HG02970 (cell line): ENCODE measurements at regions not wholly inside any gene's neighbourhood (a gene's known extent, or its start where the extent isn't known, plus 50 kb on each side); places are given as distances from the start of the nearest gene placed in this dataset.
"Not testable (repeated sequence)": the region's sequence is repeated elsewhere in the genome, so short reads cannot be mapped to it uniquely, and the experiment has no call there.

Experiments used
- ATAC-seq: cut with Tn5 transposase; IDR thresholded peaks from one replicate; pipeline ENCODE4 v1.9.1; 2021; ENCODE audit warnings: mild to moderate bottlenecking, moderate library complexity, moderate number of reproducible peaks; ENCODE audit not compliant: unreplicated experiment, low FRiP score

DNA sequence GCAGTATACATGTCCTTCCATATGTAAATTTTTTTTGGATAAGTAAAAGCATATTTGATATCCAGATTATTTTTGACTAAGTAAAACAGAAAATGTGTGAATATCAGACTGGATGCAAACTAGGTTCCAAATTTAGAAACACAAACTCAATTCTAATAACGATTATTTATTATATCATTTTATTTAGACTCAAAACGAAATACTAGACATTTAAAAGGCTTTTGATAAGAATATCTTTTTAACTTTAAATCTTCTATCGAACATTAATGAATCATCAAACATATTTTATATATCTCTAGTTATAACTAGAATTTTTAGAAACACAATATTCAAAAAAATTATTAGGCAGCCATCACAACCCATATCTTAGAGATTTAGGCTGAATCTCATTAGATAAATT lies 195.2 kb upstream of the KCND2 start:
- no peak for ATAC-seq

DNA sequence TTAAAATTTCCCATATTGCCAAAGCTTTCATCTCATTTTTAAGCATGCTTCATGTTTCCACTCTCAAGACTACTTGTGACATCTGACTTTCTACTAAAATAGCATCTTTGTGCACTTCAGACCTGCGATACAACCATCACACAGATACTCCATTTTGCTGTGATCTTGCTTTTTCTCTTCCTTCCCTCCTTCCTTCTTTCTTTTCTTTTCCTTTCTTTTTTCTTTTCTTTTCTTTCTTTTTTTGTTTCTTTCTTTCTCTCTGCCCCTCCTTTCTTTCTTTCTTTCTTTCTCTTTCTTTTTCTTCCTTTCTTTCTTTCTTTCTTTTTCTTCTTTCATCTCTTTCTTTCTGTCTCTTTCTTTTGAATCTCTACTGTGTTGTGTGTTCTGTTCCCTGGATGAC lies 194.0 kb upstream of the KCND2 start:
- no peak for ATAC-seq

GRCh38 chr7:120079704-120080103 lies 193.3 kb upstream of the KCND2 start:
- ATAC-seq: no peak

DNA sequence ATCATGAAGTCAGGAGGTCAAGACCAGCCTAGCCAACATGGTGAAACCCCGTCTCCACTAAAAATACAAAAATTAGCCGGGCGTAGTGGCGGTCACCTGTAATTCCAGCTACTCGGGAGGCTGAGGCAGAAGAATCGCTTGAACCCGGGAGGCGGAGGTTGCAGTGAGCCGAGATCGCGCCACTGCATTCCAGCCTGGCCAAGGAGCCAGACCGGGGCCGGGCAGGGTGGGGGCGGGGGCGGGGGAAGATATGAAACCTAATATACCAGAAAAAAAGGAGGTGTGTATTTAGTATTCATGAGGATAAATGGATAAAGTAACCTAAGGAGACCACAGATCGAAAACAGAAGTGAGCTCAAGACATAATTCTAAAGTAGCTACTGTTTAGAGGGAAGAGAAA lies 186.5 kb upstream of the KCND2 start:
- not testable (repeated sequence) for ATAC-seq

GRCh38 chr7:120089968-120090367 lies 183.0 kb upstream of the KCND2 start:
- ATAC-seq: no peak

DNA sequence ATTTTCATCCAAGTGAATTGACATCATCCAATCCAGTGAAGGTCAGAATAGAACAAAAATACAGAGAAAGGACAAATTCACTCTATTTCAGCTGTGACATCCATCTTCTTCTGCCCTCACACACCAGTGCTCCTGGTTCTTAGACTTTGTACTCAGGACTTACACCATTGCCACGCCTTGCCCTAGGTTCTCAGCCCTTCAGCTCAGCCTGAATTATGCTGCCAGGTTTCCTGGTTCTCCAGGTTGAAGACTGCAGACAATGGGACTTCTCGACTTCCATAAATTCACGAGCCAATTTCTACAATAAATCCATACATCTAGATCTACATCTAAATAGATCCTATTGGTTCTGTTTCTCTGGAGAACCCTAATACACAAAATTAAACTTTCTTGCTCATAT lies 181.2 kb upstream of the KCND2 start:
- no peak for ATAC-seq

- ATAC-seq: no peak
These were observed 176.0 kb upstream of the KCND2 start for GRCh38 chr7:120097020-120097419.

GRCh38 chr7:120097774-120098173 lies 175.2 kb upstream of the KCND2 start:
- ATAC-seq: no peak

DNA sequence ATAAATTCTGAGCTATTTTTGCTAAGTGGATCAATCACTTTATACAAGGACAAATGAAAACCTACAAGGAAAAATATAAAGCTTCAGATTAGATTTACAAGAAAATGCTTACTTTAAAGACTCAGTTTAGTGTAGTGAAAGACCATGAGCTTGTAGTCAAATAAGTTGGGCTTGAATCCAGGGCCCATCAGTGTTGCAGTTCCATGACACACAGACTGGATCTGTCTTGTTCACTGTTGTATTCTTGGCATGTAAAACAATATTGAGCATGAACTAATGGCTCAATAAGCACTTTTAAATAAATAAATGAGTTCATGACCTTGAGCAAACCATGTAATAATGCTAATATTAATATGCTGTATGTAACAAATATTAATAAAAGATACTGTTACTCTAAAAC lies 164.6 kb upstream of the KCND2 start:
- ATAC-seq: no peak

DNA sequence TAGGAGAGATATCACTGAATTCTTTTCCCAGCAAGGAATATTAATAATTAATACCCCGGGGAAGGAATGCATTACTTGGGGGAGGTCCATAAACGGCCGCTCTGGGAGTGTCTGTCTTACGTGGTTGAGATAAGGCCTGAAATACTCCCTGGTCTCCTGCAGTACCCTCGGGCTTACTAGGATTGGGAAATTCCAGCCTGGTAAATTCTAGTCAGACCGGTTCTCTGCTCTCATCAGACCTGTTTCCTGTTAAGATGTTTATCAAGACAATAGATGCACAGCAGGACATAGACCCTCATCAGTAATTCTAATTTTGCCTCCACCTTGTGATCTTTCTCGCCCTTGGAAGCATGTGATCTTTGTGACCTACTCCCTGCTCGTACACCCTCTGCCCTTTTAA lies 162.8 kb upstream of the KCND2 start:
- ATAC-seq: no peak

- ATAC-seq: no peak
These were observed 158.3 kb upstream of the KCND2 start for GRCh38 chr7:120114626-120115025.

GRCh38 chr7:120123528-120123927 lies 149.4 kb upstream of the KCND2 start:
- ATAC-seq: no peak

- no peak for ATAC-seq
These were observed 141.7 kb upstream of the KCND2 start for GRCh38 chr7:120131096-120131839.

- ATAC-seq: no peak
These were observed 134.5 kb upstream of the KCND2 start for GRCh38 chr7:120138497-120138896.

DNA sequence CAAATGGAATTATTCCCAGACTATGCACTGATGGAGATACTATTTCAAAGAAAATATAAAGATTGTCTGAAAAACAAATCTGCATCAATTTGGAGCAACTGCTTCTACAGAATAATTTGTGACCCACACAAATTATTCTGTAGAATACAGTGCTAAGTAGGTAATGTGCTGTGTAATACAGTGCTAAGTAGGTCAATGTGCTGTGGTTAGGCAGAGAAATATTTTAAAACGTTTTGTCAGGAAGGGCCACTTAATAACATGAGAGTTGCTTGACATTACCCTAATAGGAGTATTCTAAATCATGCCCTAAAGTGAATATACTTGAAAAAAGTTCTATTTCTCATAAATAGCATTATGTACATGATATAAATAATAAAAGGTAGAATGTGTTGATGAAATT lies 116.5 kb upstream of the KCND2 start:
- ATAC-seq: no peak

DNA sequence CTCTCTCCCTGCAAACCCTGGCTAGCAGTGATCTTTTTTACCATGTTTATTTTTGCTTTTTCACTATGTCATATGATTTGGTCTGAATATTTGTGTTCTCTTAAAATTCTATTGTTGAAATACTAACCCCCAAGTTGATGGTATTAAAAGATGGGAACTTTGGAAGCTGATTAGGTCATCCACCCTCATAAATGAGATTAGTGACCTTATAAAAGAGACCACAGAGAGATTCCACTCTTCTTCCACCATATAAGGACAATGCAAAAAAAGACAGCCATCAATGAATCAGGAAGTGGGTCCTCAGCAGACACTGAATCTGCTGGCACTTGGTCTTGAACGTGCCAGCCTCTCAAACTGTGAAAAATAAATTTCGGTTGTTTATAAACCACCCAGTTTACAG lies 112.8 kb upstream of the KCND2 start:
- no peak for ATAC-seq

DNA sequence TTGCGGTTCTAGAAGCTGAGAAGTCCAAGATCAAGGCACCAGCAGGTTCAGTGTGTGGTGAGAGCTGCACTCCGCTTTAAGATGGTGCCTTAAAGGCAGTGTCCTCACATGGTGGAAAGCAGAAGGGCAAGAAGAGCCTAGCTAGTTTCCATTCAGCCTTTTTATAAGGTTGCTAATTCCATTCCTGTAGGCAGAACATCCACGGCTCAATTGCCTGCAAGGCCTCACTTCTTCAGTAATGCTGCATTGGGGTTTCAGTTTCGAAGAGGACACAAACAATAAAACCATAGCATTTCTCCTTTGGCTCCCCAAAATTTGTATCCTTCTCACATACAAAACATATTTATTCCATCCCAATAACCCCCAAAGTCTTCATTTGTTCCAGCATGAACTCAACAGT lies 109.5 kb upstream of the KCND2 start:
- ATAC-seq: no peak

DNA sequence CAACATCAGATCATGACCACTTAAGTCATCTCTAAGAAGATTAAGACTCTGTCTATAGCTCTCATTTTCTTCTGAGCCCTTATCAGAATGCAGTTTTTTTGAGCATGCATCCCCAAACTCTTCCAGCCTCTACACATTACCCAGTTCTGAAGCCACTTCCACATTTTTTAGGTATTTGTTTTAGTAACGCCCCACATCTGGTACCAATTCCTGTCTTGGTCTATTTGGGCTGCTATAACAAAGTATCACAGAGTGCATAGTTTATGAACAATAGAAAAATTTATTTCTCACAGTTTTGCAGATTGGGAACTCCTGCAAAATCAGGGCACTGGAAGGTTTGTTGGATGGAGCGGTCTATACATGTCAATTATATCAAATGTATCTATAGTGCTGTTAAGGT lies 107.7 kb upstream of the KCND2 start:
- no peak for ATAC-seq

GRCh38 chr7:120168066-120168465 lies 104.9 kb upstream of the KCND2 start:
- ATAC-seq: no peak

- no peak for ATAC-seq
These were observed 102.8 kb upstream of the KCND2 start for GRCh38 chr7:120169996-120170783.

DNA sequence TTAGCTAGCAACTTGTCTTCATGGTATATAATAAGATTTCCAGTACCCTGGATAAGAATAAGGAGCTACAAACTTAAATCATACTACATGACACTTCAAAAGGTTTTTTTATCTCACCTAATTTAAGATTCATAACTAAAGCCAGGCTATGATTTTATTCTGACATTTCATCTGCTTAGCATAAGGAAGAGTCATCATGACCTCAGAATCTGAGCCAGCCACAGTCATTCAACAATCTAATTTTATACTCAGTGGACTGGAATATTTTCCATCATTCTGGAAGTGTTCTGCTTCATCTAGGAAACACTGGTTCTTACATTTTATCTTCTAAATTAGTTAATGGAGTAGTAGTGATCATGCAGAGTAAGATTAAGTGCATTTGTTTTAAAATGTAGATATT lies 102.1 kb upstream of the KCND2 start:
- no peak for ATAC-seq

GRCh38 chr7:120171406-120171805 lies 101.6 kb upstream of the KCND2 start:
- no peak for ATAC-seq
